HFFc6 (cell line): ENCODE measurements at regions not wholly inside any gene's neighbourhood (a gene's known extent, or its start where the extent isn't known, plus 50 kb on each side); places are given as distances from the start of the nearest gene placed in this dataset.

ENCODE experiments used
- DNase-seq: peaks from one replicate; pipeline ENCODE4 v3.0.0-alpha.2; 2018
- H3K27ac Mint-ChIP-seq: 2 replicates; pipeline ENCODE4 v1.8.0; 2020; ENCODE audit warnings: mild to moderate bottlenecking, mixed read lengths
- H3K27me3 Mint-ChIP-seq: 2 replicates; pipeline ENCODE4 v1.8.0; 2021; ENCODE audit warnings: mild to moderate bottlenecking, moderate library complexity, mixed read lengths; ENCODE audit not compliant: insufficient read depth
- H3K36me3 Mint-ChIP-seq: 2 replicates; pipeline ENCODE4 v1.8.0; 2021; ENCODE audit warnings: low read depth, mixed read lengths
- H3K4me1 Mint-ChIP-seq: 2 replicates; pipeline ENCODE4 v1.8.0; 2020; ENCODE audit warnings: low read depth, mixed read lengths
- H3K4me3 Mint-ChIP-seq: 2 replicates; pipeline ENCODE4 v1.8.0; 2020; ENCODE audit warnings: mild to moderate bottlenecking, moderate library complexity, mixed read lengths
- H3K9me3 Mint-ChIP-seq: 2 replicates; pipeline ENCODE4 v1.8.0; 2020; ENCODE audit warnings: mild to moderate bottlenecking, mixed read lengths
- TF ChIP-seq, protein P1 (sequence below): fragments of 200-600 bp; sonication (generic); IDR thresholded peaks from 2 replicates; pipeline ENCODE4 v1.5.0; 2021; ENCODE audit warnings: antibody characterized with exemption, mild to moderate bottlenecking

GRCh38 chr18:22557168-22557941 lies 139.6 kb upstream of the CTAGE1 start:
- H3K27ac Mint-ChIP-seq, result no peak overlapping the region
- no peaks in the 10 kb centered on the region for H3K9me3 Mint-ChIP-seq
- TF ChIP-seq, protein P1, sequence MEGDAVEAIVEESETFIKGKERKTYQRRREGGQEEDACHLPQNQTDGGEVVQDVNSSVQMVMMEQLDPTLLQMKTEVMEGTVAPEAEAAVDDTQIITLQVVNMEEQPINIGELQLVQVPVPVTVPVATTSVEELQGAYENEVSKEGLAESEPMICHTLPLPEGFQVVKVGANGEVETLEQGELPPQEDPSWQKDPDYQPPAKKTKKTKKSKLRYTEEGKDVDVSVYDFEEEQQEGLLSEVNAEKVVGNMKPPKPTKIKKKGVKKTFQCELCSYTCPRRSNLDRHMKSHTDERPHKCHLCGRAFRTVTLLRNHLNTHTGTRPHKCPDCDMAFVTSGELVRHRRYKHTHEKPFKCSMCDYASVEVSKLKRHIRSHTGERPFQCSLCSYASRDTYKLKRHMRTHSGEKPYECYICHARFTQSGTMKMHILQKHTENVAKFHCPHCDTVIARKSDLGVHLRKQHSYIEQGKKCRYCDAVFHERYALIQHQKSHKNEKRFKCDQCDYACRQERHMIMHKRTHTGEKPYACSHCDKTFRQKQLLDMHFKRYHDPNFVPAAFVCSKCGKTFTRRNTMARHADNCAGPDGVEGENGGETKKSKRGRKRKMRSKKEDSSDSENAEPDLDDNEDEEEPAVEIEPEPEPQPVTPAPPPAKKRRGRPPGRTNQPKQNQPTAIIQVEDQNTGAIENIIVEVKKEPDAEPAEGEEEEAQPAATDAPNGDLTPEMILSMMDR, result no peak
- no peak overlapping the region for H3K4me3 Mint-ChIP-seq
- DNase-seq, result no peak
- peaks cover 60% of the 10 kb centered on the region for H3K4me1 Mint-ChIP-seq
- H3K27me3 Mint-ChIP-seq, result peaks cover 2% of the 10 kb centered on the region; the same call in 1 of the 2 replicates
- no peaks in the 10 kb centered on the region; the same call in none of the 2 replicates for H3K36me3 Mint-ChIP-seq

- Mint-ChIP-seq H3K4me3 (peak overlapping the region; percentile 90), H3K27ac (peak overlapping the region; percentile 55), H3K9me3 (no peaks in the 10 kb centered on the region), H3K27me3 (peaks cover 2% of the 10 kb centered on the region; the same call in 1 of the 2 replicates), H3K4me1 (peaks cover 63% of the 10 kb centered on the region), H3K36me3 (no peaks in the 10 kb centered on the region; the same call in 1 of the 2 replicates)
- DNase-seq, result no peak
- TF ChIP-seq, protein P1, result no peak
Measured at GRCh38 chr18:22558945-22559385, 141.2 kb upstream of the CTAGE1 start.

DNA sequence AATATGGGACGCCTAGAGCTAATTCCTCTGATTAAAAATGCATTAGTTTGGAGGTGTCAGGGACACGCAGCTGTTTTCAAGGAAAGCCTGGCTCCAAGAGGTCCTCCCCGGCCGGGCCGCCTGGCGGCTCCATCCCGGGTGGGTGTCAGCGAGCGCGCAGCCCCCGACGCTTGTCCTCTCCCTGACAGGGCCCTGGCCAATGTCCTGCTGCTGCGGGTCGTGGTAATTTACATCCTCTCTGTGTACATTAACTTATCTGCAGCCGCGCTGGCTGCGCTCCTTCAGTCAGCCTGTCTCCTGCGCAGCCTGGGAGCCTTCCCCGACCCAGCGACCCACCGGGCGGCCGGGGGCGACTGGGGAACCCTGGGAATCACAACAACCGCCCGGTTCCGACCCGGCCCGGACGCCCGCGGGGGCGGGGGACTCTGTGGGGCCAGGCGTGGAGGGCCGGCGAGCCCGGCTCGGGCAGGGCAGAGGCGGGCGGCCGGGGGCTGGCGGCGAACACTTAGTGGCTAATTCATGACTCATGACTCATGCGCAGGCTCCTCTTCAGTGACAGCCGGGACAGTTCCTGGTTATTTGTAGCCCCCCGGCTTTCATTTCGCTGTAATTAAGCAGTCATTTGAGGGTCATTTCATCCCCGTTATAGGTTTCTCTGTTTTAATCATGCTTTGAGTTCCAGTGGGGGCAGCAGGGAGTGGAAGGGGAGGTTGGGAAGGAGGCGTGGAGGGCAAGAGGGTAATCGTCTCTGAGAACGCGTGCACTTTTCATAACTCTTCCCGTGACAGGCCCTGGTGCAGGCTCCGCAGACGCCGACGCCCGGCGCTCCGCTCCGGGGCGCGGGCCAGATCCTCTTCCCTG lies 141.9 kb upstream of the CTAGE1 start:
- TF ChIP-seq, protein P1, result peak; percentile 57
- no peaks in the 10 kb centered on the region; the same call in 1 of the 2 replicates for H3K36me3 Mint-ChIP-seq
- peaks cover 61% of the 10 kb centered on the region for H3K4me1 Mint-ChIP-seq
- no peak for DNase-seq
- peak overlapping the region; percentile 90 for H3K4me3 Mint-ChIP-seq
- peaks cover 4% of the 10 kb centered on the region for H3K27me3 Mint-ChIP-seq
- H3K27ac Mint-ChIP-seq, result peak overlapping the region; percentile 84
- H3K9me3 Mint-ChIP-seq, result no peaks in the 10 kb centered on the region

DNA sequence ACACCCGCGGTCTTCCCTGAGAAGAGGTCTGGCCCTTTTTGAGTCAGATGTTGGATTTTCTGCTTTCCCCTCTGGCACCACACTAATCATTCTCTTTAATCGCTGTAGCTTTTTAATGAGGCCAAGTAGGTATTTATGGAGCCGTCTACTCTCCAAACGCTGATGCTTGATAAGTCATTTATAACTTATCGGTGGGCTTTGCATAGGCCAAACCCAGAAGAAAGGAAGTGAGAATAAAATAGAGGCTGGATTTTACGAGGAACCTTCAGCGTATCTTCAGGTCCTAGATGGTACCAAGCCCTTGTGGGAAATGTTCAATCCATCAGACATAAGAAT lies 142.5 kb upstream of the CTAGE1 start:
- Mint-ChIP-seq H3K4me1 (peaks cover 58% of the 10 kb centered on the region), H3K36me3 (no peaks in the 10 kb centered on the region; the same call in 1 of the 2 replicates), H3K9me3 (no peaks in the 10 kb centered on the region), H3K27me3 (peaks cover 5% of the 10 kb centered on the region), H3K27ac (peak overlapping the region; percentile 84), H3K4me3 (peak overlapping the region; percentile 90)
- no peak for DNase-seq
- TF ChIP-seq, protein P1, result no peak

- Mint-ChIP-seq H3K9me3 (no peaks in the 10 kb centered on the region), H3K27me3 (peaks cover 5% of the 10 kb centered on the region), H3K27ac (no peak overlapping the region), H3K4me3 (no peak overlapping the region), H3K4me1 (peaks cover 58% of the 10 kb centered on the region), H3K36me3 (no peaks in the 10 kb centered on the region; the same call in 1 of the 2 replicates)
- TF ChIP-seq, protein P1, result no peak
- DNase-seq, result no peak
Measured at GRCh38 chr18:22560797-22561196, 143.1 kb upstream of the CTAGE1 start.
